Duodenal mucosa (tissue), 2 donors: ENCODE measurements at regions not wholly inside any gene's neighbourhood (a gene's known extent, or its start where the extent isn't known, plus 50 kb on each side); places are given as distances from the start of the nearest gene placed in this dataset.

Source experiments
- H3K27ac ChIP-seq: one replicate; pipeline ENCODE4 v1.7.0; 2013; ENCODE audit warnings: low read depth, low read length
- H3K27me3 ChIP-seq, 2 donors: one replicate each; pipeline ENCODE4 v1.7.0; 2013; ENCODE audit warnings: low read length in 2 of 2, control low read depth in 1 of 2; ENCODE audit not compliant: insufficient read depth in 2 of 2, control insufficient read depth in 1 of 2
- H3K36me3 ChIP-seq, 2 donors: one replicate each; pipeline ENCODE4 v1.7.0; 2013; ENCODE audit warnings: low read length in 2 of 2, control low read depth in 1 of 2; ENCODE audit not compliant: insufficient read depth in 2 of 2, control insufficient read depth in 1 of 2
- H3K4me1 ChIP-seq, 2 donors: one replicate each; pipeline ENCODE4 v1.7.0; 2013; ENCODE audit warnings: low read length in 2 of 2, control low read depth in 1 of 2; ENCODE audit not compliant: insufficient read depth in 2 of 2, control insufficient read depth in 1 of 2
- H3K4me3 ChIP-seq, 2 donors: one replicate each; pipeline ENCODE4 v1.7.0; 2013; ENCODE audit warnings: low read length in 2 of 2, low read depth in 1 of 2
- H3K9ac ChIP-seq, 2 donors: one replicate each; pipeline ENCODE4 v1.7.0; 2013; ENCODE audit warnings: low read length in 2 of 2, low read depth in 1 of 2
- H3K9me3 ChIP-seq, 2 donors: one replicate each; pipeline ENCODE4 v1.7.0; 2013; ENCODE audit warnings: low read length in 2 of 2, control low read depth in 1 of 2; ENCODE audit not compliant: control insufficient read depth in 1 of 2

DNA sequence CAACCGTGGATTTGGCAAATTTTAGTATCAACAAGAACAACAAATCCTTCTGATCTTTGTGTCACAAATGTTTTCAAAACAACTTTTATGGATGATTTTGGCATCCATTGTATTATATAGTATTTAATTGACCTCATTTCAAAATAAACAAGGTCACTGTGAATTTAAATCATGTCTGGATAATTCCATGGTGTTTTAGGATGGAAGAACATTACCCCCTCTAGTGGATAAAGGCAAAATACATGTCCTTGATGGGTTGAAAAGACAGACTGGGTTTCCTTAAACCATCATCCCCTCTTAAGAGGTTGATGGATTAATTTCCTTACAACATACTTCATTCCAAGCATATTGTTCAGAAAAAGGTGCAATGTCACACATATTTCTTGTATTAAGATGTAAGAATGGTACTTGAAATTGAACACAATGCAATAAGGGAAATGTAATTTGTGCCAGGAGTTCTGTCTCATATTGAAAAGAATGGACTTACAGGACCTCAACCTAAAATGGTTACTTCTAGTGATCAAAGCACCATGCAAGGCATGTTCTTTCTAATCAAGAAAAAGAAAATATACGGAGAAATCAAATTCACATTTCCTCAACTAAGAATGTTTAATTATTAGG is 352.0 kb downstream of the BCAT1 start:
- no peak overlapping the region for H3K27ac ChIP-seq
- no peaks in the 10 kb centered on the region for H3K36me3 ChIP-seq
- H3K4me1 ChIP-seq: no peaks in the 10 kb centered on the region
- no peaks in the 10 kb centered on the region for H3K9me3 ChIP-seq
- no peaks in the 10 kb centered on the region for H3K27me3 ChIP-seq
- H3K4me3 ChIP-seq: no peak overlapping the region
- no peak overlapping the region for H3K9ac ChIP-seq

DNA sequence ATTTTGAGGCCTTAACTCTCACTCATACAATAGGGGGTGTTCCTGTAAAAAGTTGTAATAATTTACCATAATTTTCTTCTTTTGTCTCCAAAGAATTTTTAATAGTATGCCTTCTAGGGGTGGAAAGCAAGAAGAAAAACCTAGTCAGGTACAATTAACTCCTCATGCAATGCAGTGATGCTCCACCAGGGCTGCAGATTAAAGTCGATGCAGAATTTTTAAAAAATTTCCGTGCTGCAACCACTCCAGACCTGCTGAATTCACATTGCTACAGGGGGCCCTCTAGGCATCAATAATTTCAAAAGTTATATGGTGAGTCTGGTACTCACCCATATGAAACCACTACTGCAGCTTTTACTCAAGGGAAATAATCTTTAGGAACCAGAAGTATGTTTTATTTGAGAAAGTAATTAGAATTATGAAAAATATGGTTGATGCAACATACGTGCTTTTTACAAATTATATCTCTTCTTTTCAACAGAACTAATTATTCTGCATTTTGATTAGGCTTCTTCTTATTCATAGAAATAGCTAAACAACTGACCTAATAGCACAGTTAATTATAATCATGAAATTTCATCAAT is 353.2 kb downstream of the BCAT1 start:
- Histone ChIP-seq H3K27me3 (no peaks in the 10 kb centered on the region), H3K9ac (no peak overlapping the region), H3K36me3 (no peaks in the 10 kb centered on the region), H3K4me1 (no peaks in the 10 kb centered on the region), H3K27ac (no peak overlapping the region), H3K4me3 (no peak overlapping the region), H3K9me3 (no peaks in the 10 kb centered on the region)

DNA sequence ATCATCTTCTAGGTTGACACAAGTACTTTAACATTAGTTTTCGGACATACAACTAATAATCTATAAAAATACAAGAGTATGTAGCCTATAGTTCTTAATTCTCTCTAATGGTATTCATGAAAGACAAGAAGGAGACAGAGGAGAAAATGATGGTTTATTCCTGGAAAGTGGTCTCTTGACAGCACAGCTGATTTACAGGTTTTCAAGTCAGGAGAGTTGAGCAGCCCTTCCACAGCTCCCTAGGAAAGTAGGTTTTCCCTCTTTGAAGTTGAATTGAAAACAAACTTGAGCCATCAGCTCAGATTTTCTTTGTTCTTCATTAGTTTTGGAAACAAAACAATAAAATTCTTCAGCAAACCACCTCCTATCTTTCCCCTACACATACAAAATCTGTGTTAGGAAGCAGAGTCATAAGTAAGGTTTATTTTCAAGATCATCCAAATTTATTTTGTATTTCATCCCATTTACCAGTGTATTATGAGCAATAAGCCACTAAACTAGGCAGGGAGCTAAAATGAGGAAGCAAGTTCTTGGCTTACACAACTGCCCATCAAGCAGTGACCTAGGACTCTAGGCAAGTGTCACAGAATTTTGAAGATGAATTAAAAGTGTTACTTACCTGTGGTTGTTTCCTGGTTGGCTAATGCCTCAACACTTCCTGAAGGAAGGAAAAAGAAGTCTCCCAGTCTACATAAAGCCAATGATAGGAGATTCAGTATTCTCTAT is 357.0 kb downstream of the BCAT1 start:
- Histone ChIP-seq H3K36me3 (no peaks in the 10 kb centered on the region), H3K27ac (no peak overlapping the region), H3K27me3 (no peaks in the 10 kb centered on the region), H3K9ac (no peak overlapping the region), H3K4me1 (no peaks in the 10 kb centered on the region), H3K4me3 (no peak overlapping the region), H3K9me3 (no peaks in the 10 kb centered on the region)

DNA sequence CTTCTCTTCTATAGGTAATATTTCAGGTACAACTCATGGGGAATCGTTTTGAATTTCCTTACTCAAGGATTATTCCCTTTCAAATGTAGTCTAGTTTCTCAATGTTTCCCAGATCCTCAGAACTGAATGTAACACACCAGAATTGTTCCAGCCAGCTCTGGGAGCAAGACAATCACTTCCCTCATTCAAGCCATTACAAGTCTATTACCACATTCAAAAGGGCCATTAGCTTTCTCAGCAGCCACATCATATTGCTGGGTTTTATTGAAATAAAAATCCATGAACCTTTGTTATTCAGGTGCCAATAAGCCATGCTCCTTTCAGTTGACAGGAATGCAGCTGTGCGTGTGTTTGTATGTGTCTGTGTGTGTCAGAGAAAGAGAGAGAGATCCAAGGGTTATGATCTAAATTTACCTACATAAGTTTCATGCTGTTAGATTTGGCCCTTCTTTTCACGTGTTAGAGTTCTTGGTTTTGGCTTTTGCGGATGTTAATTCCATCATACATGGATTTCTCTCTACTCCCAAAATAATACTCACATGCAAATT is 357.7 kb downstream of the BCAT1 start:
- no peaks in the 10 kb centered on the region for H3K9me3 ChIP-seq
- no peaks in the 10 kb centered on the region for H3K4me1 ChIP-seq
- H3K27me3 ChIP-seq: no peaks in the 10 kb centered on the region
- no peak overlapping the region for H3K4me3 ChIP-seq
- H3K27ac ChIP-seq: no peak overlapping the region
- H3K9ac ChIP-seq: no peak overlapping the region
- no peaks in the 10 kb centered on the region for H3K36me3 ChIP-seq

DNA sequence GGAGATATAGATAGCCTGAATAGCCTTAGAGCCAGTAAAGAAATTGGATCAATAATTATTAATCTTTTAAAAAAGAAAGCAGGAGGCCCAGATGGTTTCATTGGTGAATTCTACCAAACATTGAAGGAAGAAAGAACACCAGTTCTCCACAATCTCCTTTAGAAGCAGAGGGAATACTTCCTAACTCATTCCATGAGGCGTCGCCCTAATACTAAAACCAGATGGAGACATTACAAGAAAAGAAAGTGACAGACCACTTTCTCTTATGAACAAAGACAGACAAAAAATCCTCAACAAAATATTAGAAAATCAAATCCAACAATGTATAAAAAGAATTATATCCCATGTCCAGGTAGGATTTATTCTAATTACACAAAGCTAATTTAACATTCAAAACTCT is 362.6 kb downstream of the BCAT1 start:
- Histone ChIP-seq H3K4me1 (no peaks in the 10 kb centered on the region), H3K36me3 (no peaks in the 10 kb centered on the region), H3K9ac (no peak overlapping the region), H3K27ac (no peak overlapping the region), H3K27me3 (no peaks in the 10 kb centered on the region), H3K4me3 (no peak overlapping the region), H3K9me3 (no peaks in the 10 kb centered on the region)

DNA sequence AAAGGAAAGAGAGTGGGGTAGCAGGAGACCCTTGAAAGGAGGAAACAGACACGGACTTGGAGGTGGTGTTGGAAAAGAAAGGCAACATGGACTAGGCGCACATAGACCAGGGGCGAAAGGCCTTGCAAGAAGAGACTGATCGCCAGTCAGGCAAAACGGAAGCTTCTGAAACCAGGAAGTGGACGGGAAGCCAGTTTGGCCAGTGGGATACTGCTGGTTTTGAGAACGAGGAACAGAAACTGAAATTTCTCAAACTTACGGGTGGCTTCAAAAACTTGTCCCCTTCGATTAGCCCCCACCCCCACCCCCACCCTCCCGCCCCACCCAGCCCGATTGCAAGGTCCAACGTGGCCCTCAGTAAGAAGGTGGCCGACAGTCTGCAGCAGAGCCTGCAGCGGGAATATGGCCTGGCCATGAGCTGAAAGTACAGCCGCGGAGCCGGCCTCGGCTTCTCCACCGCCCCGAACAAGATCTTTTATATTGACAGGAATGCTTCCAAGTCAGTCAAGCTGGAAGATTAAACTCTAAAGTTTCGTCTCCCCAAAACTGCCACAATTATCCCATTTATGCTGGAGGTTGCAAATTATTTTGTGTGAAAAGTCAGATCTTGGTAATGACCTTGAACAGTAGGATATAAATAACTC is 364.7 kb downstream of the BCAT1 start:
- Histone ChIP-seq H3K9ac (no peak overlapping the region), H3K36me3 (no peaks in the 10 kb centered on the region), H3K9me3 (peaks cover 0 to 7% of the 10 kb centered on the region in 2 donors), H3K4me3 (no peak overlapping the region), H3K4me1 (no peaks in the 10 kb centered on the region), H3K27me3 (no peaks in the 10 kb centered on the region), H3K27ac (no peak overlapping the region)

DNA sequence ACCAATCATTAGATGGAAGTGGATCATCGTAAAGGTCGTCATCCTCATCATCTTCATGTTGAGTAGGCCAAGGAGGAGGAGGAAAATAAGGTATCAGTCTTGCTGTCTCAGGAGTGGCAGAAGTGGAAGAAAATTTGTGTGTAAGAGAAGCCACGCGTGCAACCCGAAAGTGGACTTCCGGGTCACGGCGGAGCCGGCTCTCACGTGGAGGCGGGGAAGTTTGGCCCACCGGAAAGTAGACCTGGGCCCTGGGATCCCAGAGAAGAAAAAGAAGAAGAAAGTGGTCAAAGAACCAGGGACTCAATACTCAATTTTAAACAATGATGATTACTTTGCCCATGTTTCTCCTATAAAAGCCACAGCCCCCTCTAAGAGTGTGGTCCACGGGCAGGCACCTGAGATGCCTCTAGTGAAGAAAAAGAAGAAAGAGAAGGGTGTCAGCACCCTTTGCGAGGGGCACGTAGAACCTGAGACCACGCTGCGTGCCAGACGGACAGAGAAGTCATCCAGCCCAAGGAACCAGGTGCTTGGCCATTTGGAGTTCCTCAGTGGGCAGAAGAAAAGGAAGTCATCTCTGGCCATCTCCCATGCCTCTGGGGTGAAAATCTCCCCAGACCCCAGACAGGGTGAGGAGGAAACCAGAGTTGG is 365.8 kb downstream of the BCAT1 start:
- H3K36me3 ChIP-seq: no peaks in the 10 kb centered on the region
- H3K27ac ChIP-seq: no peak overlapping the region
- no peak overlapping the region for H3K4me3 ChIP-seq
- peaks cover 0 to 7% of the 10 kb centered on the region in 2 donors for H3K9me3 ChIP-seq
- no peaks in the 10 kb centered on the region for H3K27me3 ChIP-seq
- no peak overlapping the region for H3K9ac ChIP-seq
- H3K4me1 ChIP-seq: no peaks in the 10 kb centered on the region

DNA sequence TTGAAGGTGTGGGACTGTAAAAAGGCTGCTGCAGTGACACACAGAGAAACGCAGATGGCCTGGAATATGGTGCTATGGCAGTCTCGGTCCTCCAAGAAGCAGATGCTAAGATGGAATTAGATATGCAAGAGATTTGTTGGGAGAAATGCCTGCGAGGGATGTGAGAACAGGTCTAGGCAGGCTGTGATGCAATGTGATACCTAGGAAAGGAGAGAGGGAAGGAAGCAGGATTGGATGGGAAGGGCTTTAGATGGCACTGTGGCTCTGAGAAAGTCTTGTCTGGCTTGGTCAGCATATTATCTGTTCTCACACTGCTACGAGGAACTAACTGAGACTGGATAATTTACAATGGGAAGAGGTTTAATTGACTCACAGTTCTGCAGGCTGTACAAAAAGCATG is 374.4 kb downstream of the BCAT1 start:
- Histone ChIP-seq H3K36me3 (no peaks in the 10 kb centered on the region), H3K9me3 (peaks cover 0 to under 1% of the 10 kb centered on the region in 2 donors), H3K27me3 (no peaks in the 10 kb centered on the region), H3K4me1 (no peaks in the 10 kb centered on the region), H3K4me3 (no peak overlapping the region), H3K9ac (no peak overlapping the region), H3K27ac (no peak overlapping the region)

DNA sequence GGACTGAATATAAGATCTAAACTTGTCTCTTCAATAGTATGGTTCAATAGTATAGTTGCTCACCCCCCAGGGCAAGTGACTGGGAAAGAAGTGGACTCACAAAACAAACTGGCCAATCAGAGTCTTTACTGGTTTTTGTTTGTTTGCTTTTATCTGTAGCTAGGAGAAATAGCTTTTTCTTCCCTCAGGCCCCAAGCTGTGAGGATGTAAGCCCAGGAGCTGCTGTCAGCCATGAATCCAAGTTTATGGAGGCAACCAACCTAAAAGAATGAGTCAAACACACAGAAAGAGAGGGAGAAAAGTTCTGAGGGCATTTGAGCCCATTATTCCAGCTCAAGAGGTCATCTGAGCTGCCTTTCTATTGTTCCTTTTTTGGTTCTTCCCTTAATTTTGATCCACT is 375.3 kb downstream of the BCAT1 start:
- Histone ChIP-seq H3K27me3 (no peaks in the 10 kb centered on the region), H3K4me3 (no peak overlapping the region), H3K36me3 (no peaks in the 10 kb centered on the region), H3K4me1 (no peaks in the 10 kb centered on the region), H3K27ac (no peak overlapping the region), H3K9me3 (no peaks in the 10 kb centered on the region), H3K9ac (no peak overlapping the region)
